DND-41 (cell line): ENCODE measurements at regions not wholly inside any gene's neighbourhood (a gene's known extent, or its start where the extent isn't known, plus 50 kb on each side); places are given as distances from the start of the nearest gene placed in this dataset.

Experiments used
- ATAC-seq: fragments of 200-7000 bp; cut with Tn5 transposase; 3 replicates; pipeline ENCODE4 v1.9.1; 2021; ENCODE audit warnings: low read depth; ENCODE audit not compliant: insufficient read depth
- DNase-seq: peaks from one replicate; pipeline ENCODE4 v3.0.0-alpha.2; 2020
- H2AFZ ChIP-seq: 2 replicates; pipeline ENCODE4 v1.6.0; 2012; ENCODE audit warnings: low read depth, low read length
- H3K27ac ChIP-seq: 2 replicates; pipeline ENCODE4 v1.5.1; 2012; ENCODE audit warnings: low read length, inconsistent platforms
- H3K27me3 ChIP-seq: fragments of 200-600 bp; sonication (generic); 2 replicates; pipeline ENCODE4 v1.6.0; 2012; ENCODE audit warnings: low read length, mild to moderate bottlenecking, inconsistent platforms; ENCODE audit not compliant: insufficient read depth, poor library complexity
- H3K36me3 ChIP-seq: 2 replicates; pipeline ENCODE4 v1.5.1; 2012; ENCODE audit warnings: low read length, inconsistent platforms; ENCODE audit not compliant: insufficient read depth
- H3K4me1 ChIP-seq: 2 replicates; pipeline ENCODE4 v1.5.1; 2012; ENCODE audit warnings: mild to moderate bottlenecking, low read length; ENCODE audit not compliant: insufficient read depth
- H3K4me2 ChIP-seq: 2 replicates; pipeline ENCODE4 v1.6.0; 2012; ENCODE audit warnings: mild to moderate bottlenecking, moderate library complexity, low read length, inconsistent platforms; ENCODE audit not compliant: insufficient read depth
- H3K4me3 ChIP-seq, 2 experiments: fragments of 200-600 bp in 1 of 2; shearing (Covaris generic) in 1 of 2; 2 replicates each; pipeline ENCODE4 v1.5.1; 2012 to 2016; ENCODE audit warnings: inconsistent platforms in 2 of 2, low read length in 2 of 2, mild to moderate bottlenecking in 2 of 2, low read depth in 1 of 2, moderate library complexity in 1 of 2
- H3K79me2 ChIP-seq: 2 replicates; pipeline ENCODE4 v1.6.0; 2012; ENCODE audit warnings: low read length, inconsistent platforms; ENCODE audit not compliant: insufficient read depth
- H3K9ac ChIP-seq: 2 replicates; pipeline ENCODE4 v1.6.0; 2012; ENCODE audit warnings: low read depth, mild to moderate bottlenecking, inconsistent platforms, low read length, moderate library complexity
- H3K9me3 ChIP-seq: 2 replicates; pipeline ENCODE4 v1.5.1; 2012; ENCODE audit warnings: low read length, moderate library complexity, mild to moderate bottlenecking, inconsistent platforms; ENCODE audit not compliant: insufficient read depth, severe bottlenecking
- H4K20me1 ChIP-seq: 2 replicates; pipeline ENCODE4 v1.6.0; 2012; ENCODE audit warnings: low read length; ENCODE audit not compliant: insufficient read depth
- EZH2 ChIP-seq: IDR thresholded peaks from 3 replicates; pipeline ENCODE4 v1.6.1; 2012; ENCODE audit warnings: borderline replicate concordance, low read depth, mild to moderate bottlenecking, moderate library complexity, low read length, inconsistent platforms; ENCODE audit not compliant: severe bottlenecking
- TF ChIP-seq, protein P1 (sequence below): IDR thresholded peaks from 2 replicates; pipeline ENCODE4 v1.5.1; 2012; ENCODE audit warnings: borderline replicate concordance, low read length, moderate library complexity, mild to moderate bottlenecking; ENCODE audit not compliant: poor library complexity, severe bottlenecking; ENCODE audit errors: extremely low read depth

DNA sequence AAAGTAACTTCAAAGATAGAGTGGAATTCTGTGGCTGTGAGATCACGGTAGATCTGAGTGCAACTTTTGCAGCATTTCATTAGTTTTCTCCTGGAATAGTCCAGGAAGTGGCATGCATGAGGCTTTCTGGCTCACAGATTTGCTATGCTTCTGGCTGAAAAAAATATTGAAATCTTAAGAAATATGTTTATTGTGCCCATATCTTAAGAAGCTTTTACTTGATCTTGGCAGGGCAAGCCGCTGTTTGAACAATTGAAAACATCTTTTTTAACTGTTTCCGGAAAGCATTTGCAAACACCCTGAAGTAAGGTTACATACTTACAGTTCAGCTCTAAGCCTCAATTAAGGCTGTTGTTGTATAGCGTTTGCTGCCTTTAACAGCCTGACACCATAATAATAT is 135.7 kb upstream of the GDNF start:
- Histone ChIP-seq H3K27ac (no peak overlapping the region), H3K9me3 (peaks cover 2% of the 10 kb centered on the region), H2AFZ (no peak overlapping the region), H3K27me3 (peaks cover 4% of the 10 kb centered on the region), H3K9ac (no peak overlapping the region), H3K79me2 (no peaks in the 10 kb centered on the region), H3K36me3 (no peaks in the 10 kb centered on the region), H4K20me1 (no peaks in the 10 kb centered on the region), H3K4me3 (no peak overlapping the region), H3K4me1 (no peaks in the 10 kb centered on the region), H3K4me2 (no peak overlapping the region)
- TF ChIP-seq EZH2 = no peak
- TF ChIP-seq, protein P1, sequence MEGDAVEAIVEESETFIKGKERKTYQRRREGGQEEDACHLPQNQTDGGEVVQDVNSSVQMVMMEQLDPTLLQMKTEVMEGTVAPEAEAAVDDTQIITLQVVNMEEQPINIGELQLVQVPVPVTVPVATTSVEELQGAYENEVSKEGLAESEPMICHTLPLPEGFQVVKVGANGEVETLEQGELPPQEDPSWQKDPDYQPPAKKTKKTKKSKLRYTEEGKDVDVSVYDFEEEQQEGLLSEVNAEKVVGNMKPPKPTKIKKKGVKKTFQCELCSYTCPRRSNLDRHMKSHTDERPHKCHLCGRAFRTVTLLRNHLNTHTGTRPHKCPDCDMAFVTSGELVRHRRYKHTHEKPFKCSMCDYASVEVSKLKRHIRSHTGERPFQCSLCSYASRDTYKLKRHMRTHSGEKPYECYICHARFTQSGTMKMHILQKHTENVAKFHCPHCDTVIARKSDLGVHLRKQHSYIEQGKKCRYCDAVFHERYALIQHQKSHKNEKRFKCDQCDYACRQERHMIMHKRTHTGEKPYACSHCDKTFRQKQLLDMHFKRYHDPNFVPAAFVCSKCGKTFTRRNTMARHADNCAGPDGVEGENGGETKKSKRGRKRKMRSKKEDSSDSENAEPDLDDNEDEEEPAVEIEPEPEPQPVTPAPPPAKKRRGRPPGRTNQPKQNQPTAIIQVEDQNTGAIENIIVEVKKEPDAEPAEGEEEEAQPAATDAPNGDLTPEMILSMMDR = no peak
- no peak for ATAC-seq
- no peak for DNase-seq

DNA sequence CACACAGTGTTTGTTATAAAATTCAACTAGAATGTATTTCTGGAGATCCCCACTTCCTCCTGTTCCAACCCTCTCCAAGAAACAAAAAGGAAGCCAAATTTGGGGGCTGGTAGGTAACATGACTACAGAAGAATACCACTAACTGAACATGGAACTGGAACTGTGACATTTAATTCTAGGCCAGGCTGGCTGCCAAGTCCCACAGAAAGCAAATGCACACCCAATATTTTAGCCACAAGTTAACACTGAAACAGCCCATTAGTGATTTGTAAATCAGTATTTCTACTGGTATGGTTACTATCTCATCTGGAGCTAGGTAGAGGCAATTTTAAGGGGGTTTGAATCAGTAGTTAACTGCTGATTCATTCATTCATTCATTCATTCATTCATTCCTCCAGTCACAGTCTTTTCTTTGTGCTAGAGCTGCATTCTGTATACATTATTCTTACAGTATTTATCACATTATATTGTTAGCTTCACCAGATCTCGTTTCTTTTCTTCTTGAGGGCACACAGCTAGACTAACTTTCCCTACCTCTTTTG is 131.7 kb upstream of the GDNF start:
- H3K4me3 ChIP-seq = no peak overlapping the region
- ATAC-seq = no peak
- no peaks in the 10 kb centered on the region for H3K9me3 ChIP-seq
- H3K9ac ChIP-seq = no peak overlapping the region
- no peak overlapping the region for H3K4me2 ChIP-seq
- TF ChIP-seq, protein P1 = no peak
- no peak for TF ChIP-seq EZH2
- no peaks in the 10 kb centered on the region for H4K20me1 ChIP-seq
- H3K27me3 ChIP-seq = peaks cover 4% of the 10 kb centered on the region
- DNase-seq = no peak
- no peak overlapping the region for H3K27ac ChIP-seq
- H3K4me1 ChIP-seq = no peaks in the 10 kb centered on the region
- H2AFZ ChIP-seq = no peak overlapping the region
- H3K79me2 ChIP-seq = no peaks in the 10 kb centered on the region
- no peaks in the 10 kb centered on the region for H3K36me3 ChIP-seq

DNA sequence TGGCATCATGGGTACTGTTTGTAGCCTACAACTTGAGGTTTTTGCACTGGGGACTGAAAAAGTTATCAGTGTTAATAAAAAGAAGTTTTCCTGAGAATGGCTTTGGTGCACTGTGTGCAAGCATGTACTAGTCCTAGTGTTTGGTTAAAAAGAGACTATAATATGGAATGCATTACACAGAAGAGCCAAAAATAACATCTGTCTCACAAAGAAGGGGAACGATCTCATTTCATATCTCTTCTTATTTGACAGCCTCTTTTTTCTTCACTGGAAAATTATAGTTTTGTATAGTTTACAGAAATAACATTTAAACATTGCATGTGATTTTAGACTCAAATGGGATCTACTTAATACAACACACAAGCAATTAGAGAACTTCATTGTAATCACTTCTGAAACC is 127.0 kb upstream of the GDNF start:
- no peak for TF ChIP-seq EZH2
- TF ChIP-seq, protein P1 = no peak
- Histone ChIP-seq H3K9me3 (no peaks in the 10 kb centered on the region), H3K4me3 (no peak overlapping the region), H3K9ac (no peak overlapping the region), H4K20me1 (no peaks in the 10 kb centered on the region), H3K27me3 (peaks cover 9% of the 10 kb centered on the region), H3K79me2 (no peaks in the 10 kb centered on the region), H2AFZ (no peak overlapping the region), H3K4me1 (no peaks in the 10 kb centered on the region), H3K36me3 (no peaks in the 10 kb centered on the region), H3K4me2 (no peak overlapping the region), H3K27ac (no peak overlapping the region)
- ATAC-seq (no peak), DNase-seq (no peak)

DNA sequence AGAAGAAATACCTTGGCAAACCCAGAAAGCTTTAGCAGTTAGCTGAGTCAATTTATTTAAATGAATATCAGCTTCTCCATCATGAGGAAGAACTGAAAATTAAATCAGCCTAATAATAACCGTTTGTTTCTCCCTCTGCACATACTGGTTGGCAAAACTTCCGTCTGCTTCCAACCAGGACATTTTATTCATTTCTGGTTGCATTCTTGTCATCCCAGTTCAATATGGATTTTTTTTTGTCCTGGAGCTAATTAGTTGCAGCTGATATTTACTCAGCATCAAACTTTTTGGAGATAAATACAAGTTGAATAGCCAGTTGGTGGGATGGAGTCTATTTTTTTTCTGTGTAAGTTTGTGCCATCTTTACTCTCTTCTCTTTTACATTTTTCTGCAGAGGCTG is 126.5 kb upstream of the GDNF start:
- no peaks in the 10 kb centered on the region for H3K4me1 ChIP-seq

More for the DNA sequence above, 126.5 kb upstream of the GDNF start:
- TF ChIP-seq, protein P1 = no peak
- no peak for TF ChIP-seq EZH2
- ATAC-seq (no peak), DNase-seq (no peak)
- H3K4me3 ChIP-seq = no peak overlapping the region
- no peaks in the 10 kb centered on the region for H3K36me3 ChIP-seq
- no peak overlapping the region for H3K4me2 ChIP-seq
- peaks cover 5% of the 10 kb centered on the region for H3K27me3 ChIP-seq
- H3K9me3 ChIP-seq = no peaks in the 10 kb centered on the region
- no peak overlapping the region for H2AFZ ChIP-seq
- H4K20me1 ChIP-seq = no peaks in the 10 kb centered on the region
- H3K27ac ChIP-seq = no peak overlapping the region
- no peak overlapping the region for H3K9ac ChIP-seq
- no peaks in the 10 kb centered on the region for H3K79me2 ChIP-seq
